ENCODE measurements at regions not wholly inside any gene's neighbourhood (a gene's known extent, or its start where the extent isn't known, plus 50 kb on each side); places are given as distances from the start of the nearest gene placed in this dataset.

DNA sequence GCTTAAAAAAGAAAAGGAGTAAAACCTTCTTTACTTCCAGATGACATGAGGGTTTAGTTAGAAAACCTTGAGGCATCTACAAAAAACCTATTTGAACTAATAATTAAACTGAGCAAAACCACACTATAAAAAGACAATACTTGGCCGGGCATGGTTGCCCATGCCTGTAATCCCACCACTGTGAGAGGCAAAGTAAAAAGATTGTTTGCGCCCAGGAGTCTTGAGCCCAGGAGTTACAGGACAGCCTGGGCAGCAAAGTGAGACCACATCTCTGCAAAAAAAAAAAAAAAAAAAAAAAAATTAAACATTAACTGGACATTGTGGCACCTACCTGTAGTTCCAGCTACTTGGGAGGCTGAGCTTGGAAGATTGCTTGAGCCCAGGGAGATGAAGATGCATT is 502.8 kb upstream of the LRRTM4 start:
- DNase-seq (ENCODE audit: low read depth): no peak
- H3K4me3 ChIP-seq (ENCODE audit: low read depth, low read length): no peak overlapping the region
- TF ChIP-seq POLR2A (IDR thresholded peaks at IDR 0.05; ENCODE audit: extremely low read depth, insufficient read length) (no peak), MYC (IDR thresholded peaks at IDR 0.05; ENCODE audit: low read depth, low read length) (no peak)
- TF ChIP-seq, protein P1, sequence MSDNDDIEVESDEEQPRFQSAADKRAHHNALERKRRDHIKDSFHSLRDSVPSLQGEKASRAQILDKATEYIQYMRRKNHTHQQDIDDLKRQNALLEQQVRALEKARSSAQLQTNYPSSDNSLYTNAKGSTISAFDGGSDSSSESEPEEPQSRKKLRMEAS (IDR thresholded peaks at IDR 0.05; ENCODE audit: low read depth, low read length): no peak
- TF ChIP-seq, protein P2, sequence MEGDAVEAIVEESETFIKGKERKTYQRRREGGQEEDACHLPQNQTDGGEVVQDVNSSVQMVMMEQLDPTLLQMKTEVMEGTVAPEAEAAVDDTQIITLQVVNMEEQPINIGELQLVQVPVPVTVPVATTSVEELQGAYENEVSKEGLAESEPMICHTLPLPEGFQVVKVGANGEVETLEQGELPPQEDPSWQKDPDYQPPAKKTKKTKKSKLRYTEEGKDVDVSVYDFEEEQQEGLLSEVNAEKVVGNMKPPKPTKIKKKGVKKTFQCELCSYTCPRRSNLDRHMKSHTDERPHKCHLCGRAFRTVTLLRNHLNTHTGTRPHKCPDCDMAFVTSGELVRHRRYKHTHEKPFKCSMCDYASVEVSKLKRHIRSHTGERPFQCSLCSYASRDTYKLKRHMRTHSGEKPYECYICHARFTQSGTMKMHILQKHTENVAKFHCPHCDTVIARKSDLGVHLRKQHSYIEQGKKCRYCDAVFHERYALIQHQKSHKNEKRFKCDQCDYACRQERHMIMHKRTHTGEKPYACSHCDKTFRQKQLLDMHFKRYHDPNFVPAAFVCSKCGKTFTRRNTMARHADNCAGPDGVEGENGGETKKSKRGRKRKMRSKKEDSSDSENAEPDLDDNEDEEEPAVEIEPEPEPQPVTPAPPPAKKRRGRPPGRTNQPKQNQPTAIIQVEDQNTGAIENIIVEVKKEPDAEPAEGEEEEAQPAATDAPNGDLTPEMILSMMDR (IDR thresholded peaks at IDR 0.05; ENCODE audit: low read depth, low read length): no peak

DNA sequence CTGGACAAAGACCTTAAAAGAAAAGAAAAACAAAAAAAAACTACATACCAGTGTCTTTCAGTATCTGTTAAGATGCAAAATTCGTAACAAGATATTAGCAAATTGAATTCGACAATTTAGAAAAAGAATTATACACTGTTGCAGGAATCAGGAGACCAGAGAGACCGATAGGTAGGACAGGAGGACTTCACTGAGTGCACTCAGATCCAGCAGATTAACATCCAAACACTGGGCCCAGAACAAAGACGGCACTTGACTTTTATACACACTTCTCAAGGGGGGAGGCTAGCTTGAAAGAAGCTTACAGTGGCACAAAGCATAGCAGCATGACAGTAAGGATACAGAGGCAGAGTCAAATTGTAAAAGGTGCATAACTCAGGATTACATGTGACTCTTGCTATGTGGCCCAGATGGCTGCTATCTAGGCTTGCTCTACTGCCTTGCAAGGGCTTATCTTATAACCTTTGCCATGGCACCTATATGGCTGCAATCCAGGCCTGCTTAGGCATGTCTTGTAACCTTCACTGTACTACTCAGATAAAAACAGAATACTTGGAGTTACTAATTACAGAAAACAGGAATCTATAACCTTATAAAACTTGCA is 507.3 kb upstream of the LRRTM4 start:
- peak; percentile 16 for DNase-seq (ENCODE audit: low read depth)
- H3K4me3 ChIP-seq (ENCODE audit: low read depth, low read length): no peak overlapping the region
- TF ChIP-seq, protein P1 (IDR thresholded peaks at IDR 0.05; ENCODE audit: low read depth, low read length): no peak
- TF ChIP-seq MYC (IDR thresholded peaks at IDR 0.05; ENCODE audit: low read depth, low read length): no peak
- no peak for TF ChIP-seq POLR2A (IDR thresholded peaks at IDR 0.05; ENCODE audit: extremely low read depth, insufficient read length)

DNA sequence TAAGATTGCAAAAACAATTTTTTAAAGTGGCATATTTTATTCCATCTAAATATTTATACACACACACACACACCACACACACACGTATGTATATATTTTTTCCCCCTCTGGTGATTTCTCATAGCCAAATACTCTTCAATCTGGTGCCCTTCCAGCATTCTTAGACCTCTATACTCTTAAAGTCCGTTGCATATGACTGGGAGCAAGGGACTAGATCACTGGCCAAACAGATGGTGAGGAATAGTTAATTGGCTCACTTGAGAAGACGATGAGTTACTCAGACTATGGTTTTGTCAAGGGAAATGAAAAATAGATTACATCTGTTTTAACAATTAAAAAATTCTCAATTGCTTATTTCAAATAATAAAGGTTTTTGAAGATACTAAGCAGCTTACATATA is 512.5 kb upstream of the LRRTM4 start:
- DNase-seq (ENCODE audit: low read depth): no peak
- H3K4me3 ChIP-seq (ENCODE audit: low read depth, low read length): no peak overlapping the region
- TF ChIP-seq MYC (IDR thresholded peaks at IDR 0.05; ENCODE audit: low read depth, low read length): no peak
- TF ChIP-seq, protein P1 (IDR thresholded peaks at IDR 0.05; ENCODE audit: low read depth, low read length): no peak
- no peak for TF ChIP-seq POLR2A (IDR thresholded peaks at IDR 0.05; ENCODE audit: extremely low read depth, insufficient read length)
- TF ChIP-seq, protein P2 (IDR thresholded peaks at IDR 0.05; ENCODE audit: low read depth, low read length): no peak

DNA sequence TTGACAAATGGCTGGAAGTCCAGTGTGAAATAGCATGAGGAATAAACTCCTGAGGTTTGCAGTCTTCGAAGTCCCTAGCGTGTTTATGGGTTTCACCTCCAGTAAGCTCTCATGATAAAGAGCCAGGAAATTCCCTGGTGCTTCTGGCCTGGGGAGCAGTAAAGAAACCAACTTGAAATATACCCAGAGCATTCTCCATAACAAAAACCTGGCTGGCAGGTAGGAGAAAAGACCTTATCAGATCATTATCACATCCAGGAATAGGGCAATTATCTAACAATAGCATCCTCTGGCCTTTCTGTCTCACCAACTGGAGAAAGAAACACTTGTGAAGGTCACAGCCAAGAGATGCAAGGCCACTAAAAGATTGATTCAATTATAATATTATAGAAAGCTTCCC is 513.6 kb upstream of the LRRTM4 start:
- no peak for DNase-seq (ENCODE audit: low read depth)
- no peak overlapping the region for H3K4me3 ChIP-seq (ENCODE audit: low read depth, low read length)
- TF ChIP-seq, protein P1 (IDR thresholded peaks at IDR 0.05; ENCODE audit: low read depth, low read length): no peak
- TF ChIP-seq POLR2A (IDR thresholded peaks at IDR 0.05; ENCODE audit: extremely low read depth, insufficient read length) (no peak), MYC (IDR thresholded peaks at IDR 0.05; ENCODE audit: low read depth, low read length) (no peak)
- TF ChIP-seq, protein P2 (IDR thresholded peaks at IDR 0.05; ENCODE audit: low read depth, low read length): no peak

DNA sequence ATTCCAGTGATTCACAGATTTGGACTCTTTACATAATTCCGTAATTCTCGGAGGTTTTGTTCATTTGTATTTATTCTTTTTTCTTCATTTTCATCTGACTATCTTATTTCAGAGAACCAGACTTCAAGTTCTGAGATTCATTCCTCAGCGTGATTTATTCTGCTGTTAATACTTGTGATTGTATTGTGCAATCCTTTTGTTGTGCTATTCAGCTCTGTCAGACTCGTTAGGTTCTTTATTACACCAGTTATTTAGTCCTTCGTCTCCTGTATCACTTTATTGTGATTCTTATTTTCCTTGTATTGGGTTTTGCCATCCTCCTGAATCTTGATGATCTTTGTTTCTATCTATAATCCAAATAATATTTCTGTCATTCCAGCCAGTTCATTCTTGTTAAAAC is 529.3 kb upstream of the LRRTM4 start:
- no peak for DNase-seq (ENCODE audit: low read depth)
- TF ChIP-seq, protein P1 (IDR thresholded peaks at IDR 0.05; ENCODE audit: low read depth, low read length): no peak
- TF ChIP-seq, protein P2 (IDR thresholded peaks at IDR 0.05; ENCODE audit: low read depth, low read length): no peak
- TF ChIP-seq POLR2A (IDR thresholded peaks at IDR 0.05; ENCODE audit: extremely low read depth, insufficient read length): no peak
- TF ChIP-seq MYC (IDR thresholded peaks at IDR 0.05; ENCODE audit: low read depth, low read length): no peak
- no peak overlapping the region for H3K4me3 ChIP-seq (ENCODE audit: low read depth, low read length)

DNA sequence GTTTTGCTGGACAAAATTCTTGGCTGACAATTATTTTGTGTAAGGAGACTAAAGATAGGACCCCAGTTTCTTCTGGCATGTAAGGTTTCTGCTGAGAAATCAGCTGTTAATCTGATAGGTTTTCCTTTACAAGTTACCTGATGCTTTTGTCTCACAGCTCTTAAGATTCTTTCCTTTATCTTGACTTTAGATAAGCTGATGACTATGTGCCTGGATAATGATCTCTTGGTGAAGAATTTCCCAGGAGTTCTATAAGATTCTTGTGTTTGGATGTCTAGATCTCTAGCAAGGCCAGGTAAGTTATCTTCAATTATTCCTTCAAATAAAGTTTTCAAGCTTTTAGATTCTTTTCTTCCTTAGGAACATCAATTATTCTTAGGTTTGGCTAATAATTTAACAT is 534.8 kb upstream of the LRRTM4 start:
- no peak overlapping the region for H3K4me3 ChIP-seq (ENCODE audit: low read depth, low read length)
- TF ChIP-seq, protein P2 (IDR thresholded peaks at IDR 0.05; ENCODE audit: low read depth, low read length): no peak
- TF ChIP-seq POLR2A (IDR thresholded peaks at IDR 0.05; ENCODE audit: extremely low read depth, insufficient read length) (no peak), MYC (IDR thresholded peaks at IDR 0.05; ENCODE audit: low read depth, low read length) (no peak)
- TF ChIP-seq, protein P1 (IDR thresholded peaks at IDR 0.05; ENCODE audit: low read depth, low read length): no peak
- DNase-seq (ENCODE audit: low read depth): no peak

All from NB4 (cell line).